ENCODE measurements at regions not wholly inside any gene's neighbourhood (a gene's known extent, or its start where the extent isn't known, plus 50 kb on each side); places are given as distances from the start of the nearest gene placed in this dataset.

DNA sequence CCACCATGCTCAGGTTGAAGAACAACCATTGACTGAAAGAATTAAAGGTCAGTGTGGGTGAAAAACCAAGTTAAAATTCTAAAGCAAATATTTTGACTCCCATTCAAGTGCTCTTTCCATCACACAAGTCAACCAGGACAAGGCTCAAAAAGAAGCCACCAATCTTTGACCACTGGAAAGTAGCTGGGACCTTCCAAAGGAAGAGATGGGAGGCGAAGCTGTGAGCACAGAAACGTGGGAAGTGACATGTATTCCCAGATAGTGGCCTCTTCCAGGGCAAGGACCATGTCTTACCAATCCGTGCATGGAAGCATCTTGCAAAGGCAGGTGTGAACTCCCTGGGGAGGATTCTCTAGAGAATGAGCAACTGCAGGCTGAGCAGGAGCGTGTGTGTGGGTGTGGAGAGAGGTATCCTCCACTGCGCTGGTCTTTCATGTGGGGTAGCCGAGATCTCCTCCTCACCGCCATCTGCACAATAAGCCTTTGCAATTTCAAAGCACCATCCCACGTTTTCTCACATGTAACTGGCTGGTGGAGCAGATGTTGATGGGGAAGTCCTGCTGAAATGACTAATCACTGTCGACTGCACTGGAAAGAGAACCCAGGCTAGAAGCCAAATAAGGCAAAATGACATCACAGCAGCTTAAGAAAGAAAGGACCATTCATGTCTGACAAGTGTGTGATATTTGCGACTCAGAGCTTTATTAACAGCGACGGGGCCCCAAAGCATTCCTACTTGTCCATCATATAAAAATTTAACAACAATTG lies 189.4 kb upstream of the RREB1 start:
- no peak for DNase-seq (ENCODE audit: low spot score)

DNA sequence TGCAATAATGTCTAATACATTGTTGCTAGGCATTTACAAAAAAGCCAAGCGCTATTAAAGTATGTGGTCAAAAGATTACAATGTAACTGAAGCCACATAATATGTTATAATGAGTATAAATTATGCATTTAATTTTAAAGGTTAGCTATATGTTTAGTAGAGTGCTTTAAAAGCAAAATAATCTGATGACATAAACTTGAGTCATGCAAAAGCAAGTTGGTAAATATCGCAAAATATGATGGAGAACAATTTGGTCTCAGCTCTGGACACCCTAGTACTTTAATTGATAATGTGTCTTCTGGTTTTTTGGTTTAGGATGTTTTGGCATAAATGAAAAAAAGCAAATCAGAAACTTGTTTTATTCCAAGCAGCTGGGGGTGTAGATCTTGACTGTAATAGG lies 188.6 kb upstream of the RREB1 start:
- no peak for DNase-seq (ENCODE audit: low spot score)

DNA sequence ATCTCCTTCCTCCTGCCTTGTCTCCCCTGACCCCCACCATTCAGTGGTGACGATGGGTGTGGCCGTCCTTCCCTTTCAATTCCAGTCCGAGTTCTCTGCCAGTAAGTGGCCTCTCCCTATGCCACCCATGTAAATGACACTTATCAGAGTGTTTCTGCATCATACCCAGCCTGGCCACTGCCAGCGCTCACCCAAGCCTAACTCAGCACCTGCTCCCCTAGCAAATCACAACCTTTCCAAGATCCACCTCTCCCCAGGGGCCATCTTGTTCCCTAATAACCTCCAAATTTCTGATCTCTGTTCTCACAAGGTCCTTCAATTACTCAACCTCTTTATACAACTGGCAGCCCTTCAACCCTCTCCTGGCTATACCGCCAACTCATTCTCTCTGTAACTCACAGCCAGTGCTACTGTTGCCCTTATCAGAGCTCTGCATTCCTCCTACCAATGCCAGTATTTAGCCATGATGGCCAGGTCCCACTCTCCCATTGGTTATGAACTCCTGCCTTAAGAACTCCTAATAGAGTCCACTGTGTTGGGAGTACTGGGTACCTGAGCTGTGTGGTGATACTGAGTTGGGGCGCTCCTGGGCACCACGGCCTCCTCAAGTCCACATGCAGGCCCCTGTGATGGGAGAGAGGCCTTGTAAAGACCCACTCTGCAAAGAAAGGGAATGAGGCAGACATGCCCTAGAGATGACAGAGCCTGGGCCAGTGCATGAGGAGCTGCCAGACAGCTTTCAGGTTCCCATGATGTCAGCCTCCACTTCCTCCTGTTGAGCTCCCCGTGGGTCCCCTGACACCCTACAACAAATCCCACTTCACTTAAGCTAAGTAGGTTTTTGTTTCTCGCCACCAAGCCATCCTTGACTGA lies 187.4 kb upstream of the RREB1 start:
- no peak for DNase-seq (ENCODE audit: low spot score)

DNA sequence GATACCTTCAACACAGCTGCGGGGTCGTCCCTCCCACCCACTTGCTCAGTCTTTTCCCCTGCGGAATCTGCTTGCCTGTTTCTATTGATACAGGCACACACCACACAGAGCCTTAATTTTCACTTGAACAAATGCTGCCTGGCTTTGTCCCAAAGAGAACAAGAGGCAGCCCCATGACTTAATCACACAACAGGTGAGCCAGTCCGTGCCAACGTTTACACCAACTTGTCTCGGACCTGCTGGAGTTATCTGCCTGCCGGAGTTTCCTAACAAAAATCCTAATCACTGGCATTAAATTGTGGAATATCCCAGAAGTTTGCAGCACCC lies 186.8 kb upstream of the RREB1 start:
- DNase-seq (ENCODE audit: low spot score) = no peak

DNA sequence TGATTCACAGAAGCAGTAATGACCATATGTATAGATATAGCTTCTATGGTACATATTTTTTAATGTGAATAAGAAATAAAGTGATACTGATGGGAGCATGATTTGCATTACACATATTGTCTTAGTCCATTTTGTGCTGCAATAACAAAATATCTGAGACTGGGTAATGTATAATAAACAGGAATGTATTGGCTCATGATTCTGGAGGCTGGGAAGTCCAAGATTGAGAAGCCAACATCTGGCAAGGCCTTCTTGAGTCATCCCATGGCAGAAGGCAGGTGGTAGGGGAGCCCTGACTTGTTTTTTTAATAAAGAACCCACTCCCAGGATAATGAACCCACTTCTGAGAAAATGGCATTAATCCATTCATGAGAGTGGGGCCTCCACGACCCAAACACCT lies 185.6 kb upstream of the RREB1 start:
- DNase-seq (ENCODE audit: low spot score) = no peak

DNA sequence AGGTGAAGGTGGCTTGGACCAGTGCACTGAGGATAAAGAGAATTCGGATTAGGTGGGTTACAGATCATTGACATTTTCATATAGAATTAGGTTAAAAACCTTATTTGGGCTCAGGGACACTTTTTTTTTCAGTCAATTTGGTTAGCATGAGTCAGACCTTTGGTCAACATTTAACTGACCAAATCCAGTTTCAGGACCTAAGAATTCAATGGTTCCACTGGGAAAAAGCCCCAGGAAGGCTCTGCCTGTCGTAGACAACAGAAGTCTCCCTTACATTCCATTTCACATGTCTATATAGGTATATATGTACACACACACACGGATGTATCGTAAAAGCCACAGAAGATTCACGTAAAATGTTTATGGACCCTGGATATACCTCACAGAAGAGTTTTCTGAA lies 184.2 kb upstream of the RREB1 start:
- DNase-seq (ENCODE audit: low spot score) = no peak

DNA sequence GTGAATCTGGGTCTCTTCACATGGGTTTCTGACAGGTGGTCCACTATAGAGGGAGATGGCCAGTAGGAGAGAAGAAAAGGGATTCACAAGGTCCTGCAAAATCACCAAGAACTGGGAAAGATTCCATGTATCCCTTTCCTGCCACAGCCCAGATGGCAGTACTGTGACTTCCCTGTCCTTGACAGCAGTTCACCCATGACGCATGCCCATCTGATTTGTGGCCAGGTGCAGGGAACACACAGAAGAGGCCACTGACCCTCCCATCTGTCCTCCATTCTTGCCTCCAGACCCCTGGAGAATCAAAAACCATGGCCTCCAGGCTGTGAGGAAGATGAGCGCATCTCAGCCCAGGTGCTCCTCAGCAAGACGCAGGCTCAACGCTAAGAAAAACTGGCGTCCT lies 183.1 kb upstream of the RREB1 start:
- DNase-seq (ENCODE audit: low spot score) = no peak

DNA sequence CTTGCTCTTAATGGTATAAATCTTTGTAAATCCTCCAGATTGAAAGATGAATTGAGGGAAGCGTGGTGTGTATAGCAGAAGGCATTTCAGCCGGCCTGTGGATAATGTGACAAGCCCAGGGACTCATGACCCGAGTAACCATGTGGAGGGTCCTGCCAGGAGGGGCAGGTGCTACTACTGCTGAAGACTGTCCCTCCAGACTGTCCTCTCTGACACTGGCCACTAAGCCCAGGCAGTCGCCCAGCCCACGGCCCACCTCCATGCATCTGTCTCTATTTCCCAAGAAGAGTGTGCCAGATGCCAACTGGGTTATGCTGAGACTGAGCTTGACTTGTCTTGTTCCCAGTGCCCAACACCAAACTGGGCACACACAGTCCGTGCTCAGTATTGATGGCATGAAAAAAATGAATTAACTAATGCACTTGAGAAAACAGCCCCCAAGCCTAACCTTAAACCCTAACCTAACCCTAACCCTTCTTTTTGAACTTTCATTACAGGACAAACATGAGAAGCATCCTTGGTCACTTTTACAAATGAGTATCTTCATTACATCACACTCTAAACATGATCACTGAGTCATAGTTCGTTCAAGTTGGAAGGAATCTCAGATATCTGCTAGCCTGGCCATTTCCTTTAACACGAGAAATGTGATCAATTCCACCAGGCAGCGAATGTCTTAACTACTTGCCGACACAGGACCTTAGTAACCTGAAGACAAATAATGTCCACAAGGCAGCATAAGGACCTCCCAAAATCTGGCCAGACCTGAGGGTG lies 182.2 kb upstream of the RREB1 start:
- no peak for DNase-seq (ENCODE audit: low spot score)

DNA sequence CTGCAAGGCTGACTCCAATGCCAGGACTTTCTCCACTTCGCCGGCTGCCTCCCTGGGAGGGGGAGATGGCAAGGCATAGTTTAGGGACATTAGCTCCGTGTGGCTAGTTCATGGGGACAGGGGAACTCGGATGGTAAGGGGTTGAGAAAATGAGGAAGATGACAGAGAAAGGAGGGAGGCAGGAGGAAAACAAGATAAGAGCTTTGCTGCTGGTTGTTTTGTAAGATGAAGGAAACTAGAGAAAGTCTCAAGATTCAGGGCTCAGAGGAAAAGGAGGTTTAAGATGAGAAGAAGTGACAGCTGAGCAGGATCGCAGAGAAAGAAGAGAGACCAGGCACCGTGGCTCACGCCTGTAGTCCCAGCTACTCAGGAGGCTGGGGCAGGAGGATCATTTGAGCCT lies 180.9 kb upstream of the RREB1 start:
- no peak for DNase-seq (ENCODE audit: low spot score)

DNA sequence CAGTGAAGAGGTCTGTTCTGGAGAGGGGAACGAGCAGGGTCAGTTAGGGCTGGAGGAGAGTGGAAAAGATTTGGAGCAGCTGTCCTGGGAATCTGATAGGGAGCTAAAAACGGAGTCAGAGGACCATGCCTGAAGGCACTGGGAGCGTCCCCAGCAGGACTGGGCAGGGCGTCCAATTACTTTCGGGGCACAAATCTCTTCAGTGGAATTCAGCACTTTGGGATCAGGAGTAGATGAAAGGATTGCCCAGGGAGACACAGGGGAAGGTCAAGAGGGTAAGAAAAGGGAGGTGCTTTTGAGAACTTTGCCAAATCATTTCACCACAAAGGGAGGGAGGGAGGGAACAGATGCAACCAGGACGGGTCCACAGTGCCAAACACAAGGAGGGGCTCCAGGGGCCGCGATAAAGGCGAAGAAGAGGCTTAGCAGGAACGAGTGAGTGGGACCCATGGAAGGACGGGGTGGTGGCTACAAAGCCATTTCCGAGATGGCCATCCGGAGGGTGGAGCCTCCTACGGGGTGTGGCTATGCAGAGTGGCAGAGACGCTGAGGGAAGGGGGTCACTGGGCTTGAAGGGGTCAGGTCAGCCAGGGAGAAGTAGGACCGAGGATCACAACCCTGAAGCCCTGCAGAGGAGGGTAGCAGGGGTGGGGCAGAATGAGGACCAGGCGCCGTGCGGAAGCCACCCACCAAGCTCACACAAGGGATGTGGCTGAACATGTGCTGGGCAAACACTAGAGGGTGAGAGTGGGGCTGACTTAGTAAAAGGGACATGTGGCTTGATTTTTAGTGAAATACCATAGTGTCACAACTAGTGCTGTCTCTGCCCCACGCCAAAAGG lies 180.0 kb upstream of the RREB1 start:
- no peak for DNase-seq (ENCODE audit: low spot score)

DNA sequence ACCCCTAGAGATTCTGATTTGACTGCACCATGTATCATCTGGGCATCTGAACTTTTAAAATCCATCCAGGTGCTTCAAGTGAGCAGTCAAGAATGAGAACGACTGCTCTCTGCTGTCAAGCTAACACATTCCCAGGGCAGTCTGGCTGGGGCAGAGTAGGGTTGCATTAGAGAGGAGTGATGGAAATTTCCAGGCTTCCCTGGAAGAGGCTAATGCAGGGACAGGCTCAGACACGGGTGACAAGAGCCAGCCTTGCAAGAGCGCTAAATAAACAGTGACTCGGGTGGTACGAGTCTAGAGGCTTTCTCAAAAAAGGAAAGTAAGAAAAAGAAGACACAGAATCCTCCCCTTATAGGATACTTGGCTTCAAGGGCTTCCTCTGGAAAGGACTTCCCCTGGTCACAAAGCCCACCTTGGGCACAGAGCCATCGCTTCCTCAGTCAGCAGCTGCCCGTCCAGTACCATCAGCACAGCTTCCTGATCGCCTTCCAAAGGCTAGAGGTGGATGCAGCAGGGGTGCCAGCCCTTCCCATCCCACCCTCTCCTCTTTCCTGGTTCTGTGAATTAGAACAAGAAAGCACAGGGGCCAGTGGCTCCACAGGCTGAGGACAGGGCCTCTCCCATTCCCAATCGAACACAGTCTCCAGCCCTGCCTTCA lies 177.4 kb upstream of the RREB1 start:
- DNase-seq (ENCODE audit: low spot score) = no peak

DNA sequence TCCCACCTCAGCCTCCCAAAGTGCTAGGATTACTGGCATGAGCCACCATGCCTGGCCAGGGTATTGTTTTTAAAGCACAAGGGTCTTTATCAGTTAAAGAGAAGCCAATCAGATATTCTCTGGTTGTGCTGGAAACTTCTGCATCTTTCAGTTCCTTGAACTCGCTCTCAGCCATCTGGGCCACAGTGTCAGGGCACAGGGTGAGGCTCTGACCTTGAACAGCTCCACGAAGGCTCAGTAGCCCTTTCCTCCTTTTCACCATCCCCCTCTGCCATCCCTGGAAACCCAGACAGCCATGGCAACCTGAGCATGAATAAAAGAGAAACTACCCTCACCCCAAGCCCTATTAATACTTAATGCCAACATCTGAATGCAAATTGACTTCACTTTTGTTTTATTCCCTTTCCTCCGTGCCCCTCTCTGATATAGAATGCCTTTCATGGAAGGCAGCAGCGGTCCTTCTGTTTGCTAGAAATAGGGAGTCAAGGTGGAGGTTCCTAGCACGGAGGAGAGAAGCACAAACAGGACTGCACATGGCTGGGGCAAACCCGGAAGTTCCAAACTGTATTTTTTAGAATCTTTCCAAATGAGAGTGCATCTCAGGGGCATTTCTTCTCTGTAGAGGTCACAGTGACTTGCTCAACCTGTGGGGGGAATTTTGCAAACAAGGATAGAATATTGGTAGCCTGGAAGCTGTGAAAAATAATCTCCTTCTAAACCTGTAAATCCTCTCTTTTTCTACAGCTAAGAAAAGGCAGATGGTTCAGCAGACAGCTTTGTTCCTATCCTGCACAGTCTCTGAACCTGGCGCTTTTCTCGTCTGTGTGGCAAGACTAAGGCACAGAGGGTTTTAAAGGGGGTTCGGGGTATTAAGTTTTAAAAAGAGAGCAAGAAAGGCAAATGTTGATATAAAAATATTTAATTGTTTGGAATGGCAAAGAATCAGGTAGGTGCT lies 176.4 kb upstream of the RREB1 start:
- DNase-seq (ENCODE audit: low spot score) = no peak

DNA sequence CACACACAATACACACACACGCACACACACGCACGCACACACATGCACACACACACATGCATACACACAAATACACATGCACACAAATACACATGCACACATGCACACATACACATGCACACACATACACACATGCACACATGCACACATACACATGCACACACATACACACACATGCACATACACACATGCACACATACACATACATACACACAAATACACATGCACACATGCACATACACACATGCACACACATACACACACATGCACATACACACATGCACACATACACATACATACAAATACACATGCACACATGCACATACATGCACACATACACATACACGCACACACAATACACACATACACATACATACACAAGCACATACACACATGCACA lies 175.4 kb upstream of the RREB1 start:
- no peak for DNase-seq (ENCODE audit: low spot score)

DNA sequence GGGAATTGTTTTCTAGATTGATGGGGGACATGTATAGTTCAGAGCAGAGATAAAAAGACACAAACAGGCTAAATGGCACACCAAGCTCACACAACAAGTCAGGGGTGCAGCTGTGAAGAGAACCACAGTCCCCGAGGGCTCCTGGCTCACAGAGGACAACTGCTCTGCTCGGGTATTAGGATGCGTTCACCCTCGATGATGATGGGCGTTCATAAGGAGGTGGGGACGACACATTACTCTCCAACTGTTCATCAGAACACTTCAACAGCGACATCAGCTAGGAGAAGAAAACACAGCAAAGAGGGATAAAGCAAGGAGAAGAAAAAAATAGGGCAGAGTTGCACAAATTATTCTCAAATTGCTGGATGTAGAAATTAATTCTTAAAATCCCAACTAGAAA lies 174.8 kb upstream of the RREB1 start:
- DNase-seq (ENCODE audit: low spot score) = no peak

DNA sequence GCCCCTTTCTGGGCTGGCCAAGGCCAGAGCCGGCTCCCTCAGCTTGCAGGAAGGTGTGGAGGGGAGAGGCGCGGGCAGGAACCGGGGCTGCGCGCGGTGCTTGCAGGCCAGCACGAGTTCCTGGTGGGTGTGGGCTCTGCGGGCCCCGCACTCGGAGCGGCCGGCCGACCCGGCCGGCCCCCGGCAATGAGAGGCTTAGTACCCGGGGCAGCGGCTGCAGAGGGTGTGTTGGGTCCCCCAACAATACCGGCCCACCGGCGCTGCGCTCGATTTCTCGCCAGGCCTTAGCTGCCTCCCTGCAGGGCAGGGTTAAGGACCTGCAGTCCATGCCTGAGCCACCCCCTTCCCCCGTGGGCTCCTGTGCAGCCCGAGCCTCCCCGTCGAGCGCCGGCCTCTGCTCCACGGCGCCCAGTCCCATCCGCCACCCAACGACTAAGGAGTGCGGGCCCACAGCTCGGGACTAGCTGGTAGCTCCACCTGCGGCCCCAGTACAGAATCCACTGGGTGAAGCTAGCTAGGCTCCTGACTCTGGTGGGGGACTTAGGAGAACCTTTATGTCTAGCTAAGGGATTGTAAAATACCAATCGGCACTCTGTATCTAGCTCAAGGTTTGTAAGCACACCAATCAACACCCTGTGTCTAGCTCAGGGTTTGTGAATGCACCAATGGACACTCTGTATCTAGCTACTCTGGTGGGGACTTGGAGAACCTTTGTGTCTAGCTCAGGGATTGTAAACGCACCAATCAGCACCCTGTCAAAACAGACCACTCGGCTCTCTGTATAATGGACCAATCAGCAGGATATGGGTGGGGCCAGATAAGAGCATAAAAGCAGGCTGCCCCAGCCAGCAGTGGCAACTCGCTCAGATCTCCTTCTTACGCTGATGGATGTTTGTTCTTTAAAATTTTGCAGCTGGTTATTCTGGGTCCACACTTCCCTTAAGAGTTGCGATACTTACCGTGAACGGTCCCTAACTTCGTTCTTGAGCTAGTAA lies 167.4 kb upstream of the RREB1 start:
- no peak for DNase-seq (ENCODE audit: low spot score)

DNA sequence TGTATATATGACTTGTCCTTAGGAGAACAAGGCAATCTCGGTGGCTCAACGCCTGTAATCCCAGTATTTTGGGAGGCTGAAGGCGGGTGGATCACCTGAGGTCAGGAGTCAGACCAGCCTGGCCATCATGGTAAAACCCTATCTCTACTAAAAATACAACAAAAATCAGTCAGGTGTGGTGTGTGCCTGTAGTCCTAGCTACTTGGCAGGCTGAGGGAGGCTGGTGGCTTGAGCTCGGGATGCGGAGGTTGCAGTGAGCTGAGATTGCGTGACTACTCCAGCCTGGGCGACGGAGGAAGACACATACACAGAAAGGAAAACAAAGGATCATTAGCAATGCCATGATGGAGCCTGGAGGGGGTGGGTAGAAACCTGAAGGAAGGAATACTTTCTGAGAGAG lies 166.6 kb upstream of the RREB1 start:
- DNase-seq (ENCODE audit: low spot score) = no peak

DNA sequence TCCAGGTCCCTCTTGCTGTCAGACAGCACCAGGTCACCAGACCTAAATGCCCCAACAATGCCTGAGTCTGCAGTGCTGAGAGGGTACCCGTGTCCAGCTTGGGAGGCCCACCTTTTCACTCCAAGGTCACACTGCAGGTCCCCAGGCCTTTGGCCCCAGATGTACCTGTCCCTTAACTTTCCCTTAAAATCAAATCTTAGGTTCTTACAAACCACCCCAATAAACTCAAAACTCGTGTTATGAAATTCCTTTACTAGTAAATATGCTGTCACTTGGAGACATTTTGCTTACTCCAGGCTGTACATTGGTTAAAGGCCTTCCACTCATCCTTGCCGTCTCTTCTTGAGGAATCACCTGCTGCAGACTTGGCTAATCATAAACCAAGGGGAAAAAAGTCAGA lies 165.7 kb upstream of the RREB1 start:
- DNase-seq (ENCODE audit: low spot score) = no peak

DNA sequence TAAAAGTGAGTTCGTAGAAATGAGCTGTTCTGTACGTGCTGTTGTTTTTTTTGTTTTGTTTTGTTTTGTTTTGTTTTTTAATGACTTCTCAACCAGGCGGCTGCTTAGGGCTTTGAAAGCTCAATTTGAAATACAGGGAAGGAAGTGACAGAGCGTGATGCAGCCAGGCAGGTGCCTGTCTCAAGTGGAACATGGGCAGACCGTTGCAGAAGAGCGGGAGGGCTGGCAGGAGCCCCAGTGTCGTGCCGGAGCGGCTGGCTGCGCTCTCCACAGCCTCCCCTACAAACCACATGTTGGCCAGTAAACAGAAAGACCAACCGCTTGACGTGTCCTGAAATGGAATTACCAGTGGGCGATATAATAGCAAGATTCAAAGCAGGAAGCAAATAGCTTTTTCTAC lies 164.9 kb upstream of the RREB1 start:
- no peak for DNase-seq (ENCODE audit: low spot score)

DNA sequence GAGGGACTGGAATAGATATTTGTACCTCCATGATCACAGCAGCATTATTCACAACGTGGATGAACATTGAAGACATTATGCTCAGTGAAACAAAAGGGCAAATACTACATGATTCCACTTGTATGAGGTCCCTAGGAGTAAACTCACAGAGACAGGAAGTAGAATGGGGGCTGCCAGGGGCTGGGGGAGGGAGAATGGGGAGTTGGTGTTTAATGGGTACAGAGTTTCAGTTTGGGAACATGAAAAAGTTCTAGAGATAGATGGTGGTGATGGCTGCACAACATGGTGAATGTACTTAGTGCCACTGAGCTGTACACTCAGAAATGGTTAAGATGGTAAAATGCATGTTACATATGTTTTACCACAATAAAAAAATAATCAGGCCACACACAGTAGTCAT lies 164.3 kb upstream of the RREB1 start:
- no peak for DNase-seq (ENCODE audit: low spot score)
